ENCODE measurements at regions not wholly inside any gene's neighbourhood (a gene's known extent, or its start where the extent isn't known, plus 50 kb on each side); places are given as distances from the start of the nearest gene placed in this dataset.
"Not testable (repeated sequence)": the region's sequence is repeated elsewhere in the genome, so short reads cannot be mapped to it uniquely, and the experiment has no call there.

DNA sequence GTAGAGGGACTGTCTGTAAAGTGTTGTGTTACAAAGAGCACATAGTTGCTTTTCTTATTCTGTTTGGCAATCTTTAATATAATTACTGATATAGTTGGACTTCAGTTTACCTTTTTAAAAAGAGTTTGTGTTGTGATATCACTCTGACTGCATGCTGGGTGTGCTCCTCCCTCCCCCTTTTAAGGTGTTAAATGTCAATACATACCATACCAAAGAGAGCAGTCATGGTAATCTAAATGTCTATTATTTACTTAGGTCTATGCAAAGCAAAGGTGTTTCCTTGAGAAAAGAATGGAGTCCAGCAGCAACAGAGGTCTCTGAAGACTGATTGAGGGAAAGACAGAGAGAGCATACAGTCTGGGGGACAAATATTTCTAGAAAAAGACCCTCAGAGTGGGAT is 275.1 kb upstream of the NRP1 start:
- no peak for DNase-seq (ENCODE audit: low read depth)

GRCh38 chr10:33602278-33602677 is 267.8 kb upstream of the NRP1 start:
- no peak for DNase-seq (ENCODE audit: low read depth)

DNA sequence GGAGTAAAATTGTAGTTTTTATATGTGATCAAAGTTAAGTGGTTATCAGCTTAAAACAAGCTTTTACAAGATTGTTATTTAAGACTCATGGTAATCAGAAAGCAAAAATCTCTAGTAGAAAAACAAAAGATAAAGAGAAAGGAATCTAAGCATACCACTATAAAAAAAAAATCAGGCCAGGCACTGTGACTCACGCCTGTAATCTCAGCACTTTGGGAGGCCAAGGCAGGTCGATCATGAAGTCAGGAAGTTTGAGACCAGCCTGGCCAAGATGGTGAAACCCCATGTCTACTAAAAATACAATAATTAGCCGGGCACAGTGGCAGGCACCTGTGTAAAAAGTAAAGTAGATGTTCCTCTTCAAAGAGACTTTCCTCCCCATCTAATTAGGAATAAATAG is 265.9 kb upstream of the NRP1 start:
- no peak for DNase-seq (ENCODE audit: low read depth)

GRCh38 chr10:33596422-33596821 is 262.0 kb upstream of the NRP1 start:
- DNase-seq (ENCODE audit: low read depth): no peak

GRCh38 chr10:33594475-33594874 is 260.0 kb upstream of the NRP1 start:
- DNase-seq (ENCODE audit: low read depth): no peak

- DNase-seq (ENCODE audit: low read depth): no peak
Observed at GRCh38 chr10:33588974-33589600, 254.6 kb upstream of the NRP1 start.

DNA sequence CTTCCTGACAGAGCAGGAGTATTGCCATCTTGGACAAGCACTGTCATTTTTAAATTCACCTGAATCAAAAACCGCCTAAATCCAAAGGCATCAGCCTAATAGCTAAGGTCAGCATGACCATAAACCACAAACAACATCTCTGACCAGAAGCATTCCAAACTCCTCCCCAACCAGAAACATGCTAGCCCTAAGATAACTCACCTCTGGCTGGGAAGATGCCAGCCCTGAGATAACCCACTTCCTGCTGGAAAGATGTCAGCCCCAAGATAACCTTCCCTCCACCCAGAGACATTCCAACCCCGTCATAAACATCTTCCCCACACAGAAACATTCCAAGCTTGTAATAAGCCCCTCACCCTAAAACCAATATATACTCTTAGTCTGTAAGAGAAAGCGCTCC is 250.1 kb upstream of the NRP1 start:
- not testable (repeated sequence) for DNase-seq (ENCODE audit: low read depth)

- DNase-seq (ENCODE audit: low read depth): no peak
Observed at GRCh38 chr10:33579996-33580395, 245.5 kb upstream of the NRP1 start.

DNA sequence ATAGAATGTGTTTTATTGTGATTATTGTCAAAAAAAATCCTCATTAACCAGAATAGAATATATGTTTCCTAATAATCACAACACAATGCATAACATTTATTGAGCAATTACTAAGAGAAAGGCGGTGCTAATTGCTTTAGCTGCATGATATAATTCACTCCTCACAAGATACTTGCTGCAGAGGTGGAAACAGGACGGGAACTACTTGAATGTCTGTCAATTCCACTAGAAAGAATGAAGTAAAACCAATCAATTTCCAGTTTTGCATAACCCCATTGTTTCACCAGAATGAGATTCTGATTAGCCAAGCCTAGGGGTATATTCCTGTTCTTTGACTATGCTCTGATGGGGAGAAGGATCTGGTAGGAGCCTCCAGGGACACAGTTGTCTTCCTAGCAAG is 239.1 kb upstream of the NRP1 start:
- no peak for DNase-seq (ENCODE audit: low read depth)

- DNase-seq (ENCODE audit: low read depth): no peak
Observed at GRCh38 chr10:33571616-33572015, 237.1 kb upstream of the NRP1 start.

DNA sequence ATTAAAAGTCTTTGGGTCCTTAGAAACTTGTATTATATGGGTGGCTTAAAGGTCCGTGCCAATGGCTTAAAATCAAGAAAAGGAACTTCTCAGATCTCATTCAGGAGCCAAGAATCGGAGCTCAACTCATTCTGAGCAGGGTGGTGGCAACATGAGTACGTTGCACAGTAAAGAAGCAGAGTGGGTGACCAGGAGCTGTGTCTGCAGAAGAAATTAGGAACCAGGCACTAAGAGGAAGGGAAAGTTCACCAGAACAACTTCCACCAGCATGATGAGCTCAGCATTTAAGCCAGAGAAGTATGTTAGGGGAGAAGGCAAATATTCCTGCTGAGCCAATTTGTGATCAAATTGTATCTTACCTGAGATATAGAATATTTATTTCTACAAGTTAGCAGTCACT is 236.0 kb upstream of the NRP1 start:
- DNase-seq (ENCODE audit: low read depth): no peak

GRCh38 chr10:33569702-33570101 is 235.2 kb upstream of the NRP1 start:
- DNase-seq (ENCODE audit: low read depth): no peak

DNA sequence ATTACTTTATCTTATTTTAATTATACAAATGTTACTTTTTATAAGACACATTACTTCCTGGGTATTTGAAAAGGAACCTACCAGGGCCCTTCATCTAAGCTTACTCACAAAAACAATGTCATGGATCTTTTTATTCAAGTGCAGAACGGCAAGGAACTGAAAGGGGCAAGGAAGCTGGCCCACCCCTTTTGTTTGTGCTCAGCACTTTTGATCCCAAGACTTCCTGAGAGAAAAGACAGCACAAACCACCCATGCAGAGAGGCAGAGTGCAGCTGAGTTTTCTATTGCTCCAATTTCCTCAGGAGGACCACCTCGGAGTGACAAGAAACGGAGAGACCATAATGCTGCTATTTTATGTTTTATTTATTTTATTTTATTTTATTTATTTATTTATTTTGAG is 232.0 kb upstream of the NRP1 start:
- no peak for DNase-seq (ENCODE audit: low read depth)

GRCh38 chr10:33566001-33566400 is 231.5 kb upstream of the NRP1 start:
- no peak for DNase-seq (ENCODE audit: low read depth)

GRCh38 chr10:33565231-33565630 is 230.8 kb upstream of the NRP1 start:
- no peak for DNase-seq (ENCODE audit: low read depth)

DNA sequence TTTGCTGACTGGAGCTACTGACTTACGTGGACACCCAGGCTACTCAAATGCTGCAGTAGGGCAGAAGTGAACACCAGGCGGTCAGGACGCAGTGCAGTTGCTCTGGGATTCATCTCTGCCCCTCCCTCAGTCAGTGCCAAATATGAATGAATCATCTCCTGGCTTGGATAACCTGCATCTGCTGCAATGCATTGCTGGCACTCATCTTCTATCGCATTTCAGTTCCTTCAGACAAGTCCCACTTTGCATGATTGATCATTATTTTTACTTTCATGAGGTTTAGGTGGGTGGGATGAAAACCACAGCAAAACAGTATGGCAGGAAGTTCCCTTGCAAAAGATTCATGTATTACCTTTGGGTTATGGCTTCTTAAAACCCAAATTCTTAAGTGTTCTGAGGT is 224.6 kb upstream of the NRP1 start:
- DNase-seq (ENCODE audit: low read depth): peak; percentile 84

- DNase-seq (ENCODE audit: low read depth): no peak
Observed at GRCh38 chr10:33557313-33557712, 222.8 kb upstream of the NRP1 start.

DNA sequence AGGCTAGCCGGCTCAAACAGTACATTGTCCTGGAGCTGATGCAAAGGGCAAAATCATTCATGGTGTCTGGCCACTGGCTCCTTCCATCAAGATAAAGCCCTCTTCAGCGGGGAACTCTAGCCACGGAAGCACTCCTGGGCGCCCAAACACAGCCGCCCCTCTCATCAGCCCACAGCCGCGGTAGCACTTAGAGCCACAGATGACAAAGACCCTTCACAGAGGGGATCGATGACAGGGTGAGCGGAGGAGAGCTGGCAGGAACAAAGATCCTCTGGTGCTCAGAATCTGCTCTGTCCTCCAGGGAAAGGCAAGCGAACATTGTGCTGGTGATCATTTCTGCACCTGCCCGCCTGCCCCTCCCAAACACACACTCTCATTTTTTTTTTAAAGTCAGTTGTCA is 222.2 kb upstream of the NRP1 start:
- no peak for DNase-seq (ENCODE audit: low read depth)

- DNase-seq (ENCODE audit: low read depth): no peak
Observed at GRCh38 chr10:33556103-33556502, 221.6 kb upstream of the NRP1 start.

DNA sequence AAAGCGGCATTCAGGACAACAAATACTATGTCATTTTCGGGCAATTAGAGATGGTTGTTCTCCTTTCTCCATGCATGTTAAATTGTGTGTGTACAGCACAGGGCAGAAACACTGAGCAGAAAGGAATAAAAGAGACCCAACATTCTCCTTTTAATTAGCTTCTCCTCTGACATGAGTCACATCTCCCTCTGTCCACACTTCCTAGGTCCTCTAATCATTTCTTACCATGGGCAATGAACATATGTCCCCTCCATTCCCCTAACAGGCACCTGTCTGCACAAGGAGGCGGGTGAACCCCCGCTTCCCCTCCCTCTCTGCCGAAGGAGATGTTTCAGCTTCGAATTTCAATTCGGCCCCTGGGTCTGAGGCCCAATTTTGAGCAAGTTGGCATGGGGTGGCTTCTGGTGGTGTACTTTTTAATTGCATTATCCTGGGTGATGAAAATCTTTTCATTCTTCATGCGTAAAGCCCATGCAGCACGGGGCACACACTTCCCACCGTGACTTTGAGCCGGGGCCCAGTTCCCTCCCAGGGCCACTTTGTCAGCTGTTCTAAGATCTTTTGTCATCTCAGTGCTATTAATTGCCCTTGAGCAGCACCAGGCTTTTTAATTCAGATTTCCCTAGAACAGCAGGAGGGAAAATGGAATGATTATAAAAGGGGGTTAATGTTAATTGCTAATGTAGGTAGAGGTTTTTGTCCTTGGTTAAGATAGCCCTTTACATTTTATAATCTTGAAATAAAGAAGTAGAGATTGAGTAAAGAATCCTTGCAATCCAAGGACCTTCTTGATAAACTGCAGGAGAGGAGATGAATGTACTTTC is 219.5 kb upstream of the NRP1 start:
- no peak for DNase-seq (ENCODE audit: low read depth)

- no peak for DNase-seq (ENCODE audit: low read depth)
Observed at GRCh38 chr10:33552290-33552689, 217.8 kb upstream of the NRP1 start.

GRCh38 chr10:33550811-33551210 is 216.3 kb upstream of the NRP1 start:
- no peak for DNase-seq (ENCODE audit: low read depth)

DNA sequence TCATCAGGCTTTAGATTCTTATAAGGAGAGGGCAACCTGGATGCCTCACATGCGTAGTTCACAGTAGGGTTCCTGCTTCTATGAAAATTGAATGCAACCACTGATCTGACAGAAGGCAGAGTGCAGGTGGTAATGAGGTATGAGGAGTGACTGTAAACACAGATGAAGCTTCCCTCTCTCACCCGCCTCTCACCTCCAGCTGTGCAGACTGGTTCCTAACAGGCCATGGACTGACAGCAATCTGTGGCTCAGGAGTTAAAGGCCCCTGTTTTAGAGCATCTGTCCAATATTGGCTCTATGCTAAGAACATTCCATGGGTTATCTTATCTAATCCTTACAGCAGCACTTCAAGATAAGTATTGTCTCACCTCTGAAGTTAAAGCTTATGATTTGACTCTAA is 213.5 kb upstream of the NRP1 start:
- no peak for DNase-seq (ENCODE audit: low read depth)

GRCh38 chr10:33546031-33546430 is 211.6 kb upstream of the NRP1 start:
- DNase-seq (ENCODE audit: low read depth): no peak
